Neural progenitor cell (in vitro differentiated cells): ENCODE measurements at regions not wholly inside any gene's neighbourhood (a gene's known extent, or its start where the extent isn't known, plus 50 kb on each side); places are given as distances from the start of the nearest gene placed in this dataset.

Experiments
- EZH2 ChIP-seq: fragments of 200-600 bp; sonication (generic); IDR thresholded peaks from 2 replicates; pipeline ENCODE4 v1.6.1; 2017; ENCODE audit warnings: antibody characterized with exemption, mild to moderate bottlenecking, moderate library complexity
- EZH2phosphoT487 ChIP-seq: fragments of 200-600 bp; sonication (generic); IDR thresholded peaks from 2 replicates; pipeline ENCODE4 v1.6.1; 2017; ENCODE audit warnings: antibody characterized with exemption
- TF ChIP-seq, protein P1 (sequence below): fragments of 200-600 bp; sonication (generic); IDR thresholded peaks from 2 replicates; pipeline ENCODE4 v1.5.1; 2017; ENCODE audit warnings: antibody characterized with exemption, mild to moderate bottlenecking

DNA sequence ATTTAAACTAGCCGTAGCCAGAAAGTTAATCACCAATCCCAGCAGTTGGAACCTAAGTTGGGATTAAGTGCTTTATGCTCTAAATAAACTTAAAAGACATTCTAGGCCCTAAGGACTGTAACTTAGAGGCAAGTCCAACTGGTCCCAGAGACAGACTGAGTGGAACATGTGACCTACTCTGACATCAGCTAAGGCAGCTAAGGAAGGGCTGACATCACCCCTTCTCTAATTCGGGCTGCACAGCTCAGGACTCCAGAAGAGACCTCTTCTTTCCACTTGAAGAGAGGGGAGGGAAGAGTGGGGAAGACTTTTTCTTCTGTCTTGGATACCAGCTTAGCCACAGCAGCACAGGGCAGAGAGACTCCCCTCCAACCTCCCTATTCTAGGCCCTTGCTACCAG, 565.2 kb downstream of the CDH8 start:
- TF ChIP-seq, protein P1, sequence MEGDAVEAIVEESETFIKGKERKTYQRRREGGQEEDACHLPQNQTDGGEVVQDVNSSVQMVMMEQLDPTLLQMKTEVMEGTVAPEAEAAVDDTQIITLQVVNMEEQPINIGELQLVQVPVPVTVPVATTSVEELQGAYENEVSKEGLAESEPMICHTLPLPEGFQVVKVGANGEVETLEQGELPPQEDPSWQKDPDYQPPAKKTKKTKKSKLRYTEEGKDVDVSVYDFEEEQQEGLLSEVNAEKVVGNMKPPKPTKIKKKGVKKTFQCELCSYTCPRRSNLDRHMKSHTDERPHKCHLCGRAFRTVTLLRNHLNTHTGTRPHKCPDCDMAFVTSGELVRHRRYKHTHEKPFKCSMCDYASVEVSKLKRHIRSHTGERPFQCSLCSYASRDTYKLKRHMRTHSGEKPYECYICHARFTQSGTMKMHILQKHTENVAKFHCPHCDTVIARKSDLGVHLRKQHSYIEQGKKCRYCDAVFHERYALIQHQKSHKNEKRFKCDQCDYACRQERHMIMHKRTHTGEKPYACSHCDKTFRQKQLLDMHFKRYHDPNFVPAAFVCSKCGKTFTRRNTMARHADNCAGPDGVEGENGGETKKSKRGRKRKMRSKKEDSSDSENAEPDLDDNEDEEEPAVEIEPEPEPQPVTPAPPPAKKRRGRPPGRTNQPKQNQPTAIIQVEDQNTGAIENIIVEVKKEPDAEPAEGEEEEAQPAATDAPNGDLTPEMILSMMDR = no peak
- TF ChIP-seq EZH2 (no peak), EZH2phosphoT487 (no peak)
